ENCODE measurements at regions not wholly inside any gene's neighbourhood (a gene's known extent, or its start where the extent isn't known, plus 50 kb on each side); places are given as distances from the start of the nearest gene placed in this dataset.

DNA sequence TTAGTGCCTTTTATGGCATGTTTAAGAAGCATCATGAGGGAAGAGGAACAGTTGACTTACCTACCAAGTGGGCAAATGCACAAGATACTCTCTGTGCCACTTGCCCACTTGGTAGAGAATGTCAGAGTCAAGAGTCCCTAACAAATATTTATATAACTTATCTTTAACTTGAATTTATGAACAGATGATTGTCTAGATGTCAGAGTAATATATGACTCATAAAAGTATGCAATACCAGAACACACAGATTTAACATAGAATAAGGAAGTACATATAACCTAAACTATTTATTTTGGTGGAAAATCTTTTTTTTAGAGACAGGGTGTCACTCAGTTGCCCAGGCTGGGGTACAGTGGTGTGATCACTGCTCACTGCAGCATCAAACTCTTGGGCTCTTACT, 130.0 kb upstream of the NANOGP8 start:
- no peak for DNase-seq
- no peaks in the 10 kb centered on the region for H3K9me3 ChIP-seq
- no peak overlapping the region for H3K27ac ChIP-seq
- intact Hi-C loops (cut with DNase I; ENCODE audit: low total_unique reads) = no loop called here
- H3K4me1 ChIP-seq = no peaks in the 10 kb centered on the region
- H3K4me3 ChIP-seq = no peak overlapping the region
- TF ChIP-seq EP300 (IDR thresholded peaks at IDR 0.05) (no peak), POLR2AphosphoS5 (IDR thresholded peaks at IDR 0.05) (no peak), CTCF (IDR thresholded peaks at IDR 0.05) (no peak), POLR2A (IDR thresholded peaks at IDR 0.05) (no peak)
- no peaks in the 10 kb centered on the region for H3K36me3 ChIP-seq
- H3K27me3 ChIP-seq = no peaks in the 10 kb centered on the region

DNA sequence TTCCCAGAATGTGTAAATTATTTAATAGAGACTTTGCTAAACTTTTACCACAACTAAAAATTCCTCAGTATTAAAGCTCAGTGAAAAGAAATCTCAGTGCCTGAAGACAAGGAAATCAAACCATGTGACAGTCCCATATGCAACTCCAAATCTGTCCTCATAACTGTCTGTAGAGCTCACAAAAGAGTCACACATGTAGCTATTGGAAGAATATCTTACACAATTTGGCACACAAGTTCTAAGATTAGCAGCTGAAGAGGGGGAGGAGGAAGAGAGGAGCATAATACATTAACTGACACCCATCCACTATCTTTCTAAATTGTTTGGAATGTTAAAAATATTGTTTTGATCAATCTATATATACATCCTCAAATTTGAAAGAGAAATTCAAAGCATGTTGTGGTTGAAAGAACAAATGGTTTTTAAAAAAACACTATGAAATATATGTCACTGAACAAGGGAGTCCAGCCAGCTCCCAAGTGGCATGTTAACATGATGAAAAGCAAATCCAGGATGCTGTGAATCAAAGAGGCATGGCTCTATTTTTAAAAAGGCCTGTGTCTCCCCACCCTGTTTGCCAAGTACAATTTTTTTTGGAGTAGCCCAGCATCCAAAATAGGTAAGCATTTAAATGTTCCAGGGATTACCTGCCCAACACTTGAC, 126.3 kb upstream of the NANOGP8 start:
- no peaks in the 10 kb centered on the region for H3K36me3 ChIP-seq
- intact Hi-C loops (cut with DNase I; ENCODE audit: low total_unique reads) = no loop called here
- DNase-seq = no peak

GRCh38 chr15:35210370-35210769, 125.3 kb upstream of the NANOGP8 start:
- intact Hi-C loops (cut with DNase I; ENCODE audit: low total_unique reads) = no loop called here
- no peak for DNase-seq
- no peak for TF ChIP-seq POLR2AphosphoS5 (IDR thresholded peaks at IDR 0.05)
- no peak for TF ChIP-seq EP300 (IDR thresholded peaks at IDR 0.05)
- no peak for TF ChIP-seq CTCF (IDR thresholded peaks at IDR 0.05)
- no peak overlapping the region for H3K27ac ChIP-seq
- no peaks in the 10 kb centered on the region for H3K9me3 ChIP-seq
- no peaks in the 10 kb centered on the region for H3K4me1 ChIP-seq
- H3K4me3 ChIP-seq = no peak overlapping the region
- WGBS, 5 donors = 46 to 50% (median 48%) methylated on average over 2 of the region's 2 CpGs
- no peaks in the 10 kb centered on the region for H3K36me3 ChIP-seq
- no peaks in the 10 kb centered on the region for H3K27me3 ChIP-seq

More for the DNA sequence above, 126.3 kb upstream of the NANOGP8 start:
- H3K27me3 ChIP-seq = no peaks in the 10 kb centered on the region
- no peak overlapping the region for H3K27ac ChIP-seq
- H3K9me3 ChIP-seq = no peaks in the 10 kb centered on the region
- TF ChIP-seq EP300 (IDR thresholded peaks at IDR 0.05) = no peak
- TF ChIP-seq POLR2AphosphoS5 (IDR thresholded peaks at IDR 0.05) = no peak
- TF ChIP-seq CTCF (IDR thresholded peaks at IDR 0.05) = no peak
- TF ChIP-seq POLR2A (IDR thresholded peaks at IDR 0.05) = no peak
- H3K4me3 ChIP-seq = no peak overlapping the region
- H3K4me1 ChIP-seq = no peaks in the 10 kb centered on the region

DNA sequence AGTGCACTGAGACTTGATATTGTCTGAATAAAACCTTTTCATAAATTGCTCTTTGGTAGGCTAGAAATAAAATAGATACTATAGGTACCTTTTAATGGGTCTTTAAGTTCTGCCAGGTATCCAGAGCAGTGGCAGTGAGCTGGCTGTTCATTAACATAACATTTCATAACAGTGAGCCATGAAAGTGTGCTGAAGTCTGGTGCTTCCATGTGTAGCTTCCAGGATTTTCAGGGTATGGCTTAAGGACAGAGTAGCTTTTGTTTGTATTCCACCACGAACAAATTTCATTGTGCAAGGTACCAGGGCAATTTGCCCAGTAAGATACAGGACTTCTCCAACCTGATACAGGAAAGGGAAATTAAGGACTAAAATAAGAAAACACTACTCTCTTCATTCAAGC, 124.7 kb upstream of the NANOGP8 start:
- no peak for TF ChIP-seq POLR2A (IDR thresholded peaks at IDR 0.05)
- TF ChIP-seq CTCF (IDR thresholded peaks at IDR 0.05) = no peak
- no peak for TF ChIP-seq EP300 (IDR thresholded peaks at IDR 0.05)
- no peak for TF ChIP-seq POLR2AphosphoS5 (IDR thresholded peaks at IDR 0.05)
- 18 to 48% (median 29%) methylated on average over 1 of the region's 1 CpG for WGBS, 5 donors
- no peaks in the 10 kb centered on the region for H3K9me3 ChIP-seq
- intact Hi-C loops (cut with DNase I; ENCODE audit: low total_unique reads) = no loop called here
- H3K4me1 ChIP-seq = no peaks in the 10 kb centered on the region
- H3K27me3 ChIP-seq = no peaks in the 10 kb centered on the region
- no peak overlapping the region for H3K4me3 ChIP-seq
- H3K36me3 ChIP-seq = no peaks in the 10 kb centered on the region
- DNase-seq = peak in 1 of 2 donors; percentile 6
- H3K27ac ChIP-seq = no peak overlapping the region
